SK-N-SH (cell line): ENCODE measurements at regions not wholly inside any gene's neighbourhood (a gene's known extent, or its start where the extent isn't known, plus 50 kb on each side); places are given as distances from the start of the nearest gene placed in this dataset.

ENCODE experiments used
- JUND ChIP-seq: IDR thresholded peaks from 2 replicates; pipeline ENCODE4 v1.4.0; 2012
- REST ChIP-seq: IDR thresholded peaks from 2 replicates; pipeline ENCODE4 v1.6.1; 2012; ENCODE audit warnings: mild to moderate bottlenecking, low read depth, low read length, moderate library complexity
- SMC3 ChIP-seq: IDR thresholded peaks from 2 replicates; pipeline ENCODE4 v1.6.1; 2012; ENCODE audit warnings: low read depth, low read length, improper control_type of control experiment

- no peak for TF ChIP-seq REST
- TF ChIP-seq JUND = no peak
- TF ChIP-seq SMC3 = no peak
These were observed 74.8 kb upstream of the GLS start for GRCh38 chr2:190805843-190806242.
